ENCODE measurements at regions not wholly inside any gene's neighbourhood (a gene's known extent, or its start where the extent isn't known, plus 50 kb on each side); places are given as distances from the start of the nearest gene placed in this dataset.
A peak's percentile ranks its signal among the peaks of the same experiment; 100 is the strongest.

DNA sequence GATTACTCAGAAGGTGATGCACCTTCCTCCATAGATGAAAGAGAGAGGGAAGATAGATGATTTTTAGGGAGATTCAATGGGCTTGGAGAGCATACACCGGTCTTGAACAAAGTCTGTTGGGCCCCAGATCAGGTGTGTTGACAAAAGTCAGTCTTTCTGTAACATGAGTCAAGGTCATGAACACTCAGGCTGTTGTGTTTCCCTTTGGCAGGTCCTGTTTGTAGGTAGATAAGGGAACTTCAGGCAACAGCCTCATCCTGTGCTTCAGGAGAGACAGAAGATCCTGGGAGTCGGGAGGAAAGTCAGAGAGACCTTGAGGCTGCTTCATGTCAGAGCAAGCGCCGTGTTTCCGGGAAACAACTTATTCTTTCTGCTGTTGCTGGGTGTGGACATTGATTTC, 703.1 kb downstream of the BRD1 start:
- no peaks in the 10 kb centered on the region for H3K4me1 ChIP-seq
- intact Hi-C loops (cut with DNase I) = no loop called here
- DNase-seq (no peak), ATAC-seq (no peak)
- peaks cover 0 to 3% (median 2%) of the 10 kb centered on the region in 3 donors for H3K27me3 ChIP-seq (ENCODE audit: insufficient read depth in 3 of 3, low read length in 2 of 3)
- H3K36me3 ChIP-seq (ENCODE audit: insufficient read depth in 1 of 2, low read depth in 1 of 2) = no peaks in the 10 kb centered on the region
- 74 to 77% (median 76%) methylated on average over 5 of the region's 5 CpGs for WGBS, 3 donors
- no peak overlapping the region for H3K4me3 ChIP-seq
- H3K27ac ChIP-seq = no peak overlapping the region
- TF ChIP-seq, protein P1, sequence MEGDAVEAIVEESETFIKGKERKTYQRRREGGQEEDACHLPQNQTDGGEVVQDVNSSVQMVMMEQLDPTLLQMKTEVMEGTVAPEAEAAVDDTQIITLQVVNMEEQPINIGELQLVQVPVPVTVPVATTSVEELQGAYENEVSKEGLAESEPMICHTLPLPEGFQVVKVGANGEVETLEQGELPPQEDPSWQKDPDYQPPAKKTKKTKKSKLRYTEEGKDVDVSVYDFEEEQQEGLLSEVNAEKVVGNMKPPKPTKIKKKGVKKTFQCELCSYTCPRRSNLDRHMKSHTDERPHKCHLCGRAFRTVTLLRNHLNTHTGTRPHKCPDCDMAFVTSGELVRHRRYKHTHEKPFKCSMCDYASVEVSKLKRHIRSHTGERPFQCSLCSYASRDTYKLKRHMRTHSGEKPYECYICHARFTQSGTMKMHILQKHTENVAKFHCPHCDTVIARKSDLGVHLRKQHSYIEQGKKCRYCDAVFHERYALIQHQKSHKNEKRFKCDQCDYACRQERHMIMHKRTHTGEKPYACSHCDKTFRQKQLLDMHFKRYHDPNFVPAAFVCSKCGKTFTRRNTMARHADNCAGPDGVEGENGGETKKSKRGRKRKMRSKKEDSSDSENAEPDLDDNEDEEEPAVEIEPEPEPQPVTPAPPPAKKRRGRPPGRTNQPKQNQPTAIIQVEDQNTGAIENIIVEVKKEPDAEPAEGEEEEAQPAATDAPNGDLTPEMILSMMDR (IDR thresholded peaks at IDR 0.05) = no peak
- no peaks in the 10 kb centered on the region for H3K9me3 ChIP-seq

DNA sequence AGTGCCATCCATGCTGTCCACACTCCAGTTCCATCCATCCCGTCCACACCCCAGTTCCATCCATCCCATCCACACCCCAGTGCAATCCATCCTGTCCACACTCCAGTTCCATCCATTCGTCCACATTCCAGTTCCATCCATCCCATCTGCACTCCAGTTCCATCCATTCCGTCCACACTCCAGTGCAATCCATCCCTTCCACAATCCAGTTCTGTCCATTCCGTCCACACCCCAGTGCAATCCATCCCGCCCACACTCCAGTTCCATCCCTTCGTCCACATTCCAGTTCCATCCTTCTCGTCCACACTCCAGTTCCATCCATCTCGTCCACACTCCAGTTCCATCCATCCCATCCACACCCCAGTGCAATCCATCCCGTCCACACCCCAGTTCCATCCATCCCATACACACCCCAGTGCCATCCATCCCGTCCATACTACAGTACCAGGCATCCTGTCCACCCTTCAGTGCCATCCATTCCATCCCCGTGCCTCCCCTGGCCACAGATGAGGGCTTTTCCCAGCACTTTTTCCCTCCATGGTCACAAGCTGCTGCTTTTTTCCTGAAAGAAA, 704.0 kb downstream of the BRD1 start:
- H3K9me3 ChIP-seq = no peaks in the 10 kb centered on the region
- intact Hi-C loops (cut with DNase I) = no loop called here
- H3K27ac ChIP-seq = no peak overlapping the region
- no peak overlapping the region for H3K4me3 ChIP-seq
- WGBS, 3 donors = 63 to 66% (median 65%) methylated on average over 11 of the region's 11 CpGs
- no peak for DNase-seq
- H3K27me3 ChIP-seq (ENCODE audit: insufficient read depth in 3 of 3, low read length in 2 of 3) = peaks cover 0 to 3% (median 2%) of the 10 kb centered on the region in 3 donors
- TF ChIP-seq, protein P1 (IDR thresholded peaks at IDR 0.05) = no peak
- ATAC-seq = no peak
- H3K36me3 ChIP-seq (ENCODE audit: insufficient read depth in 1 of 2, low read depth in 1 of 2) = no peaks in the 10 kb centered on the region
- no peaks in the 10 kb centered on the region for H3K4me1 ChIP-seq

GRCh38 chr22:49119551-49119952, 708.1 kb downstream of the BRD1 start:
- TF ChIP-seq, protein P1 (IDR thresholded peaks at IDR 0.05) = no peak
- H3K27me3 ChIP-seq (ENCODE audit: insufficient read depth in 3 of 3, low read length in 2 of 3) = peaks cover 0 to 4% (median 0%) of the 10 kb centered on the region in 3 donors
- WGBS, 3 donors = 9 to 19% (median 12%) methylated on average over 13 of the region's 13 CpGs
- ATAC-seq (no peak), DNase-seq (peak; percentile 51 to 60)
- H3K36me3 ChIP-seq (ENCODE audit: insufficient read depth in 1 of 2, low read depth in 1 of 2) = no peaks in the 10 kb centered on the region
- no peak overlapping the region for H3K27ac ChIP-seq
- no peak overlapping the region for H3K4me3 ChIP-seq
- H3K4me1 ChIP-seq = no peaks in the 10 kb centered on the region
- intact Hi-C loops (cut with DNase I) = no loop called here
- no peaks in the 10 kb centered on the region for H3K9me3 ChIP-seq

GRCh38 chr22:49118065-49118464, 709.6 kb downstream of the BRD1 start:
- TF ChIP-seq, protein P1 (IDR thresholded peaks at IDR 0.05) = no peak
- ATAC-seq (no peak), DNase-seq (no peak)
- Histone ChIP-seq H3K36me3 (ENCODE audit: insufficient read depth in 1 of 2, low read depth in 1 of 2) (no peaks in the 10 kb centered on the region), H3K4me3 (no peak overlapping the region), H3K27me3 (ENCODE audit: insufficient read depth in 3 of 3, low read length in 2 of 3) (peaks cover 0 to 4% (median 0%) of the 10 kb centered on the region in 3 donors), H3K9me3 (no peaks in the 10 kb centered on the region), H3K27ac (no peak overlapping the region), H3K4me1 (no peaks in the 10 kb centered on the region)
- WGBS, 3 donors = 94 to 95% (median 94%) methylated on average over 17 of the region's 17 CpGs
- intact Hi-C loops (cut with DNase I) = no loop called here

GRCh38 chr22:49117486-49117885, 710.2 kb downstream of the BRD1 start:
- Histone ChIP-seq H3K36me3 (ENCODE audit: insufficient read depth in 1 of 2, low read depth in 1 of 2) (no peaks in the 10 kb centered on the region), H3K4me3 (no peak overlapping the region), H3K4me1 (no peaks in the 10 kb centered on the region), H3K9me3 (no peaks in the 10 kb centered on the region), H3K27me3 (ENCODE audit: insufficient read depth in 3 of 3, low read length in 2 of 3) (peaks cover 0 to 4% (median 0%) of the 10 kb centered on the region in 3 donors), H3K27ac (no peak overlapping the region)
- no peak for ATAC-seq
- intact Hi-C loops (cut with DNase I) = no loop called here
- no peak for DNase-seq
- TF ChIP-seq, protein P1 (IDR thresholded peaks at IDR 0.05) = no peak
- WGBS, 3 donors = 74 to 80% (median 77%) methylated on average over 7 of the region's 7 CpGs

All from psoas muscle (tissue), 7 donors.